RWPE1 (cell line): ENCODE measurements at regions not wholly inside any gene's neighbourhood (a gene's known extent, or its start where the extent isn't known, plus 50 kb on each side); places are given as distances from the start of the nearest gene placed in this dataset.

Source experiments
- CTCF ChIA-PET: fragments of 350-600 bp; sonication (Branson Sonifier 250); formaldehyde crosslinking; extraction: SDS; loops from one replicate; lab custom pipeline; 2021; lab: Yijun Ruan, JAX
- POLR2A ChIA-PET: fragments of 400-600 bp; formaldehyde crosslinking; extraction: SDS; loops from one replicate; lab custom pipeline; 2020; ENCODE audit warnings: antibody characterized with exemption; ENCODE audit not compliant: low non-redundant PET; lab: Yijun Ruan, JAX
- DNase-seq: peaks from one replicate; pipeline ENCODE4 v3.0.0; 2012; ENCODE audit warnings: low spot score
- H3K27ac ChIP-seq: fragments of 450-650 bp; 2 replicates; pipeline ENCODE4 v1.5.1; 2017
- TF ChIP-seq, protein P1 (sequence below): fragments of 450-650 bp; conservative IDR thresholded peaks from 2 replicates; pipeline ENCODE4 v1.5.1; 2017; ENCODE audit warnings: low read depth, mild to moderate bottlenecking

GRCh38 chr12:124668602-124669001 lies 101.2 kb upstream of the NCOR2 start:
- H3K27ac ChIP-seq, result no peak overlapping the region
- no peak for DNase-seq
- TF ChIP-seq, protein P1, sequence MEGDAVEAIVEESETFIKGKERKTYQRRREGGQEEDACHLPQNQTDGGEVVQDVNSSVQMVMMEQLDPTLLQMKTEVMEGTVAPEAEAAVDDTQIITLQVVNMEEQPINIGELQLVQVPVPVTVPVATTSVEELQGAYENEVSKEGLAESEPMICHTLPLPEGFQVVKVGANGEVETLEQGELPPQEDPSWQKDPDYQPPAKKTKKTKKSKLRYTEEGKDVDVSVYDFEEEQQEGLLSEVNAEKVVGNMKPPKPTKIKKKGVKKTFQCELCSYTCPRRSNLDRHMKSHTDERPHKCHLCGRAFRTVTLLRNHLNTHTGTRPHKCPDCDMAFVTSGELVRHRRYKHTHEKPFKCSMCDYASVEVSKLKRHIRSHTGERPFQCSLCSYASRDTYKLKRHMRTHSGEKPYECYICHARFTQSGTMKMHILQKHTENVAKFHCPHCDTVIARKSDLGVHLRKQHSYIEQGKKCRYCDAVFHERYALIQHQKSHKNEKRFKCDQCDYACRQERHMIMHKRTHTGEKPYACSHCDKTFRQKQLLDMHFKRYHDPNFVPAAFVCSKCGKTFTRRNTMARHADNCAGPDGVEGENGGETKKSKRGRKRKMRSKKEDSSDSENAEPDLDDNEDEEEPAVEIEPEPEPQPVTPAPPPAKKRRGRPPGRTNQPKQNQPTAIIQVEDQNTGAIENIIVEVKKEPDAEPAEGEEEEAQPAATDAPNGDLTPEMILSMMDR, result no peak
- ChIA-PET CTCF (no interaction called here), POLR2A (no interaction called here)

- no peak for DNase-seq
- TF ChIP-seq, protein P1, result no peak
- ChIA-PET CTCF (interaction anchor here (0.5 kb wide), 1 partner anchor 124 kb away, joined by 5 read pairs; no protein-coding TSS in a partner anchor), POLR2A (no interaction called here)
- H3K27ac ChIP-seq, result no peak overlapping the region
Observed at GRCh38 chr12:124667506-124668326, 100.3 kb upstream of the NCOR2 start.

- ChIA-PET POLR2A (no interaction called here), CTCF (no interaction called here)
- TF ChIP-seq, protein P1, result no peak
- no peak overlapping the region for H3K27ac ChIP-seq
- DNase-seq, result no peak
Observed at GRCh38 chr12:124666722-124667259, 99.4 kb upstream of the NCOR2 start.

DNA sequence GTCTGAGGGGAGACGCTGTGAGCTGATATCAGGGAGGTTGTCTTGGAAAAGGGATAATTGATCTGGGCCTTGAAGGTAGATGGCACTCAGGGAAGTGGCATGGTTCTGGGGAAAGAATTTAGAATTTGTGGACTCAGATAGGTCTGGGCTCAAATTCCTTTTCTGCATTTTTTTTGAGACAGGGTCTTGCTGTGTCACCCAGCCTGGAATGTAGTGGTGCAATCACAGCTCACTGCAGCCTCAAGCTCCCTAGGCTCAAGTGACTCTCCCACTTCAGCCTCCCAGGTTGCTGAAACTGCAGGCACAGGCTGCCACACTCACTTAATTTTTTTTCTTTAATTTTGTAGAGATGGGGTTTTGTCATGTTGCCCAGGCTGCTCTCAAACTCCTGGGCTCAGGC lies 98.1 kb upstream of the NCOR2 start:
- ChIA-PET CTCF (interaction anchor here (0.7 kb wide), 2 partner anchors 152 to 286 kb away, joined by 3 read pairs; no protein-coding TSS in a partner anchor), POLR2A (no interaction called here)
- TF ChIP-seq, protein P1, result no peak
- no peak overlapping the region for H3K27ac ChIP-seq
- no peak for DNase-seq

GRCh38 chr12:124664395-124665111 lies 97.1 kb upstream of the NCOR2 start:
- H3K27ac ChIP-seq, result no peak overlapping the region
- no peak for DNase-seq
- ChIA-PET POLR2A (no interaction called here), CTCF (interaction anchor here (0.7 kb wide), 1 partner anchor 71 kb away, joined by 3 read pairs; no protein-coding TSS in a partner anchor)
- TF ChIP-seq, protein P1, result no peak

DNA sequence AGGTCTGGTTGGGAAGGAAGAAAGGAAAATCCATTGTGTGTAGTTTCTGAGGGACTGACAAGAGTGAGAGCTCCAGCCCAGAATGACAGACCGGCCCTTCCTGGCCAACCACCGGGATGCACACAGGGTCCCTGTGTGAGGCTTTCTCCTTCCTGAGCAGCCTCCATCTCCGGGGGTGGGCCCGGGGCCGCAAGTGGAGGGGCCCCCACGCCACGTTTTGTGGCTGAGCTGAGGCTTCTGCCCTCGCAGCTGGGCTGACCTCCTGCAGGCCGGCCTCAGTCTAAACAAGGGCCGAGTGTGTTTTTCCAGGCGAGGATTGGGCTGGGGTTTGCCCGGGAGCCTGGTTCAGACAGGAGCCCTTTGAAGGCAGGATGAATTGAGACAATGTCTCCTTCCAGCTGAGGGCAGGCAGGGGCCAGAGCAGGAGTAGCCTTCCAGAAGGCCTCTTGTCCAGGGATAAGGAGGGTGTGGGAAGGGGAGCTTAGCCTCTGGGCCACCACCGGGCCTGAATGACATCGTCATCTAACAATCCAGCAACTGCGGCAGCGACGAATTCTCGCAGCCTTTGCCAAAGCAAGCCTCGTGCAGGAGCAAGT lies 96.5 kb upstream of the NCOR2 start:
- no peak overlapping the region for H3K27ac ChIP-seq
- ChIA-PET POLR2A (no interaction called here), CTCF (no interaction called here)
- TF ChIP-seq, protein P1, result no peak
- DNase-seq, result no peak
